Brain microvascular endothelial cell (primary cell): ENCODE measurements at regions not wholly inside any gene's neighbourhood (a gene's known extent, or its start where the extent isn't known, plus 50 kb on each side); places are given as distances from the start of the nearest gene placed in this dataset.

Experiments used
- DNase-seq: peaks from one replicate; pipeline ENCODE4 v3.0.0-alpha.2; 2020
- H3K27ac ChIP-seq: fragments of 250-450 bp; sonication (Bioruptor Pico); 2 replicates; pipeline ENCODE4 v1.5.1; 2020; ENCODE audit warnings: mild to moderate bottlenecking, moderate library complexity
- H3K27me3 ChIP-seq: fragments of 250-450 bp; sonication (Bioruptor Pico); replicated peaks from 2 replicates; pipeline ENCODE4 v1.5.1; 2020; ENCODE audit warnings: mild to moderate bottlenecking
- H3K36me3 ChIP-seq: fragments of 250-450 bp; sonication (Bioruptor Pico); replicated peaks from 2 replicates; pipeline ENCODE4 v1.5.1; 2020; ENCODE audit warnings: mild to moderate bottlenecking
- H3K4me3 ChIP-seq: 2 replicates; pipeline ENCODE4 v1.5.1; 2011; ENCODE audit warnings: low read depth, mild to moderate bottlenecking, control low read depth, low read length, moderate library complexity
- CTCF ChIP-seq: IDR thresholded peaks from 2 replicates; pipeline ENCODE4 v1.5.1; 2011; ENCODE audit warnings: low read depth, mild to moderate bottlenecking, moderate library complexity, low read length, control low read depth, inconsistent platforms; ENCODE audit errors: missing control alignments
- in situ Hi-C: cut with HindIII; loops from 2 replicates; pipeline ENCODE4 v1.10.0; 2017; ENCODE audit warnings: low sequenced_read_pairs, low pct_ligation_motif_present

- H3K36me3 ChIP-seq = no peaks in the 10 kb centered on the region
- H3K27ac ChIP-seq = peak overlapping the region; percentile 11
- no peaks in the 10 kb centered on the region for H3K27me3 ChIP-seq
- DNase-seq = no peak
- H3K4me3 ChIP-seq = no peak overlapping the region
- TF ChIP-seq CTCF = no peak
- in situ Hi-C loops = no loop called here
Measured at GRCh38 chr3:23086331-23086730, 116.8 kb upstream of the UBE2E2 start.

GRCh38 chr3:23086831-23087230 is 116.3 kb upstream of the UBE2E2 start:
- no peak for TF ChIP-seq CTCF
- Histone ChIP-seq H3K27me3 (no peaks in the 10 kb centered on the region), H3K27ac (no peak overlapping the region), H3K4me3 (no peak overlapping the region), H3K36me3 (no peaks in the 10 kb centered on the region)
- no peak for DNase-seq
- in situ Hi-C loops = no loop called here

GRCh38 chr3:23094412-23094811 is 108.7 kb upstream of the UBE2E2 start:
- Histone ChIP-seq H3K27ac (no peak overlapping the region), H3K27me3 (no peaks in the 10 kb centered on the region), H3K4me3 (no peak overlapping the region), H3K36me3 (no peaks in the 10 kb centered on the region)
- no peak for DNase-seq
- TF ChIP-seq CTCF = no peak
- in situ Hi-C loops = no loop called here

GRCh38 chr3:23094890-23095462 is 108.2 kb upstream of the UBE2E2 start:
- no peaks in the 10 kb centered on the region for H3K27me3 ChIP-seq
- H3K4me3 ChIP-seq = no peak overlapping the region
- TF ChIP-seq CTCF = no peak
- in situ Hi-C loops = no loop called here
- peak; percentile 40 for DNase-seq
- H3K36me3 ChIP-seq = no peaks in the 10 kb centered on the region
- no peak overlapping the region for H3K27ac ChIP-seq

- in situ Hi-C loops = no loop called here
- Histone ChIP-seq H3K4me3 (no peak overlapping the region), H3K27me3 (no peaks in the 10 kb centered on the region), H3K36me3 (no peaks in the 10 kb centered on the region), H3K27ac (no peak overlapping the region)
- DNase-seq = peak; percentile 52
- no peak for TF ChIP-seq CTCF
Measured at GRCh38 chr3:23096041-23096440, 107.1 kb upstream of the UBE2E2 start.

- in situ Hi-C loops = no loop called here
- no peak for TF ChIP-seq CTCF
- H3K27ac ChIP-seq = no peak overlapping the region
- H3K4me3 ChIP-seq = no peak overlapping the region
- no peaks in the 10 kb centered on the region for H3K27me3 ChIP-seq
- DNase-seq = no peak
- H3K36me3 ChIP-seq = no peaks in the 10 kb centered on the region
Measured at GRCh38 chr3:23099021-23099420, 104.1 kb upstream of the UBE2E2 start.
